Nephron progenitor cell (in vitro differentiated cells): ENCODE measurements at regions not wholly inside any gene's neighbourhood (a gene's known extent, or its start where the extent isn't known, plus 50 kb on each side); places are given as distances from the start of the nearest gene placed in this dataset.

Experiments used
- DNase-seq: peaks from one replicate; pipeline ENCODE4 v3.0.0; 2021
- H3K27ac Mint-ChIP-seq: 2 replicates; pipeline ENCODE4 v1.8.0; 2021; ENCODE audit warnings: mild to moderate bottlenecking, moderate library complexity, mixed read lengths
- H3K27me3 Mint-ChIP-seq: 2 replicates; pipeline ENCODE4 v1.8.0; 2021; ENCODE audit warnings: mild to moderate bottlenecking, low read depth, mixed read lengths; ENCODE audit not compliant: poor library complexity
- H3K36me3 Mint-ChIP-seq: 2 replicates; pipeline ENCODE4 v1.8.0; 2021; ENCODE audit warnings: low read depth, mixed read lengths
- H3K4me1 Mint-ChIP-seq: 2 replicates; pipeline ENCODE4 v1.8.0; 2021; ENCODE audit warnings: mixed read lengths
- H3K4me3 Mint-ChIP-seq: 2 replicates; pipeline ENCODE4 v1.8.0; 2021; ENCODE audit warnings: mild to moderate bottlenecking, moderate library complexity, mixed read lengths
- H3K9me3 Mint-ChIP-seq: 2 replicates; pipeline ENCODE4 v1.8.0; 2021; ENCODE audit warnings: mild to moderate bottlenecking, moderate library complexity, mixed read lengths
- TF ChIP-seq, protein P1 (sequence below): fragments of 200-600 bp; sonication (generic); IDR thresholded peaks from 2 replicates; pipeline ENCODE4 v1.5.0; 2021; ENCODE audit warnings: antibody characterized with exemption

DNA sequence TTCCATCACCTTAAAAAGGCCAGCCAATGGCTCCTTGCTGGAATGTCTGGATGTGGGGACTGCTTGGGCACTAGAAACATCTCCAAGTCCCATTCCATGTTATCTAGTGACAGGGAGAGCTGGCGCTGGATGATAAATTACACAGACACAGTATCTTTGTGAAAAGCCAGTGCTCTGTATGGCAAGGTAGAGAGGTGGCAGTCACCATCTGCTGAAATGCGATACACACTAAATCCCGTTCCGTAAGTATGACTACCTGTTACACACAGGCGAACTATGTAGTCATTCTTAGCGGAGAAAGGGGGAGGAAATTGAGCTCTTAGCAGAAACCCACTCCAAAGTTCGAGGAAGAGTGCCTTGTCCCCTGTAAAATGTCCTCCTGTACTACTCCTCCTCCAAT is 81.0 kb upstream of the MYOCD start:
- Mint-ChIP-seq H3K4me1 (peaks cover 29% of the 10 kb centered on the region), H3K27ac (no peak overlapping the region), H3K36me3 (peaks cover 10% of the 10 kb centered on the region), H3K4me3 (no peak overlapping the region), H3K27me3 (no peaks in the 10 kb centered on the region), H3K9me3 (peaks cover 28% of the 10 kb centered on the region)
- DNase-seq: no peak
- TF ChIP-seq, protein P1, sequence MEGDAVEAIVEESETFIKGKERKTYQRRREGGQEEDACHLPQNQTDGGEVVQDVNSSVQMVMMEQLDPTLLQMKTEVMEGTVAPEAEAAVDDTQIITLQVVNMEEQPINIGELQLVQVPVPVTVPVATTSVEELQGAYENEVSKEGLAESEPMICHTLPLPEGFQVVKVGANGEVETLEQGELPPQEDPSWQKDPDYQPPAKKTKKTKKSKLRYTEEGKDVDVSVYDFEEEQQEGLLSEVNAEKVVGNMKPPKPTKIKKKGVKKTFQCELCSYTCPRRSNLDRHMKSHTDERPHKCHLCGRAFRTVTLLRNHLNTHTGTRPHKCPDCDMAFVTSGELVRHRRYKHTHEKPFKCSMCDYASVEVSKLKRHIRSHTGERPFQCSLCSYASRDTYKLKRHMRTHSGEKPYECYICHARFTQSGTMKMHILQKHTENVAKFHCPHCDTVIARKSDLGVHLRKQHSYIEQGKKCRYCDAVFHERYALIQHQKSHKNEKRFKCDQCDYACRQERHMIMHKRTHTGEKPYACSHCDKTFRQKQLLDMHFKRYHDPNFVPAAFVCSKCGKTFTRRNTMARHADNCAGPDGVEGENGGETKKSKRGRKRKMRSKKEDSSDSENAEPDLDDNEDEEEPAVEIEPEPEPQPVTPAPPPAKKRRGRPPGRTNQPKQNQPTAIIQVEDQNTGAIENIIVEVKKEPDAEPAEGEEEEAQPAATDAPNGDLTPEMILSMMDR: no peak

DNA sequence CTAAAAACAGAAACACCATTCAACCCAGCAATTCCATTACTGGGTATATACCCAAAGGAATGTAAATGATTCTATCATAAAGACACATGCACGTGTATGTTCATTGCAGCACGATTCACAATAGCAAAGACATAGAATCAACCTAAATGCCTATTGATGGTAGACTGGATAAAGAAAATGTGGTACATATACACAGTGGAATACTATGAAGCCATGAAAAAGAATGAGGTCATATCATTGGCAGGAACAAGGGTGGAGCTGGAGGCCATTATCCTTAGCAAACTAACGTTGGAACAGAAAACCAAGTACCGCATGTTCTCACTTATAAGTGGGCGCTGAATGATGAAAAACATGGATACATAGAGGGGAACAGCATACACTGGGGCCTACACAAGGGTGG is 77.2 kb upstream of the MYOCD start:
- Mint-ChIP-seq H3K27ac (no peak overlapping the region), H3K4me1 (peaks cover 23% of the 10 kb centered on the region), H3K4me3 (no peak overlapping the region), H3K9me3 (peaks cover 17% of the 10 kb centered on the region), H3K36me3 (peaks cover 6% of the 10 kb centered on the region), H3K27me3 (peaks cover 5% of the 10 kb centered on the region)
- TF ChIP-seq, protein P1: no peak
- DNase-seq: no peak

DNA sequence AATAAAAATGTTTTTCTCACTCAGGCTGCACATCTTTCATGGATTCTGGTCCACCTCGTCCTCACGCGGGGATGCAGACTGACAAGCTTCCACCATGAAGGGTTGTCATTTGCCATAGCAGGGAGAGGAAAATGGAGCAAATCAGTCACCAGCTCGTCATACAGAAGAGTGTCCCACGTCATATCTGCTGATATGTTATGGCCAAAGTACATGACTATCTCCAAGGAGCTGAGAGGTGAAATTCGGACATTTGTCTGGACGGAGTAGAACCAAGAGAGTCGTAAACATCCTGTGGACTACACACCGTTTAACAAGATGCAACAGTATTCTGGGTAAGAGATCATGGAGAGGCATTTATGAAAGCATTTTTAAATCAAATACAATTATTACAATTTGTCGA is 75.3 kb upstream of the MYOCD start:
- Mint-ChIP-seq H3K27me3 (peaks cover 9% of the 10 kb centered on the region), H3K36me3 (peaks cover 13% of the 10 kb centered on the region), H3K4me1 (peaks cover 9% of the 10 kb centered on the region), H3K27ac (no peak overlapping the region), H3K9me3 (peaks cover 29% of the 10 kb centered on the region), H3K4me3 (no peak overlapping the region)
- no peak for DNase-seq
- TF ChIP-seq, protein P1: no peak

DNA sequence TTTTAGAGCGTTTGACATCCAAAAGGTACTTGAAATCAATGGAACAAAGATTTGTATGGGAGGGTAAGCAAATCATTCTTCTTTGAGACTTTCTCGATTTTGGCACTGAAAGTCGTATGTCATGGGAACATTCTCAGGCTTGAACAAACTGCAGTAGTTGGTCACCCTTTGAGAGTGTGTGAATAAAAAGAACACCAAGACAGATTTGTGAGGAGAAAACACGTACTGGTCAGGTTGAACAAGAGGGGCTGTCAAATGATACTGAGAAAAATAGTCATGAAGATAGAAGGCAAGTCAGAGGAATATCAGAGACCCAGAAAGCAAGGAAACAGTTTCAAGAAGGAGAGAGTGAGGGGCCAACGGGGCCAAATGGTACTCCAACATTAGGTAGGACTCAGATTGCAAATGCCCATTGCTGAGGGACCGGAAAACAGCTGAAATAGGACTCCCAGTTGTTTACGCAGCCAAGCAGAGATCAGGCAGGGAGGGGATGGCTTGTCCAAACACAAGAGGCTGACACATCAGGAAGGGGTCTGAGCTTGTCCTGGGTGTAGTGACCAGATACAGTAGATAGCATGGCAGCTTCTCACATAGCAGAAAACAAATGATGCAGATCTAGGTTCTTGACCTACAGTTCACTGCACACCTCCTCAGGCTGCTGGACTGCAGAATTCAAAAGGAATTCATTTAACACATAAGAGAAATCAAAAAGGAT is 74.5 kb upstream of the MYOCD start:
- Mint-ChIP-seq H3K27me3 (peaks cover 9% of the 10 kb centered on the region), H3K4me1 (peaks cover 4% of the 10 kb centered on the region), H3K9me3 (peaks cover 32% of the 10 kb centered on the region), H3K27ac (no peak overlapping the region), H3K4me3 (no peak overlapping the region), H3K36me3 (peaks cover 15% of the 10 kb centered on the region)
- peak; percentile 42 for DNase-seq
- TF ChIP-seq, protein P1: no peak

DNA sequence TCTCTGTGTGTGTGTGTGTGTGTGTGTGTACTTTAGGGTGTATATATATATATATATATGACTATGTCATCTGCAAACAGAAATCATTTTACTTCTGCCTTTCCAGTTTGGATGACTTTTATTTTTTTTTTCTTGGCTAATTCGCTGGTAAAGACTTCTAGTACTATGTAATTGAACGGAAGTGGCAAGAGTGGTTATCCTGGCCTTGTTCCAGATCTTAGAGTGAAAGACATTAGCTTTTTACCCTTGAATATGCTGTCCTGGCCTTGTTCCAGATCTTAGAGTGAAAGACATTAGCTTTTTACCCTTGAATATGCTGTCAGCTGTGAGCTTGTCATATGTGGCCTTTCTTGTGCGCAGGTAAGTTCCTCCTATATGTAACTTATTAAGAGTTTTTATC is 72.7 kb upstream of the MYOCD start:
- Mint-ChIP-seq H3K27me3 (peaks cover 14% of the 10 kb centered on the region), H3K27ac (peak overlapping the region; percentile 24), H3K4me3 (no peak overlapping the region), H3K36me3 (peaks cover 15% of the 10 kb centered on the region), H3K4me1 (peaks cover 4% of the 10 kb centered on the region), H3K9me3 (peaks cover 32% of the 10 kb centered on the region)
- TF ChIP-seq, protein P1: no peak
- no peak for DNase-seq

DNA sequence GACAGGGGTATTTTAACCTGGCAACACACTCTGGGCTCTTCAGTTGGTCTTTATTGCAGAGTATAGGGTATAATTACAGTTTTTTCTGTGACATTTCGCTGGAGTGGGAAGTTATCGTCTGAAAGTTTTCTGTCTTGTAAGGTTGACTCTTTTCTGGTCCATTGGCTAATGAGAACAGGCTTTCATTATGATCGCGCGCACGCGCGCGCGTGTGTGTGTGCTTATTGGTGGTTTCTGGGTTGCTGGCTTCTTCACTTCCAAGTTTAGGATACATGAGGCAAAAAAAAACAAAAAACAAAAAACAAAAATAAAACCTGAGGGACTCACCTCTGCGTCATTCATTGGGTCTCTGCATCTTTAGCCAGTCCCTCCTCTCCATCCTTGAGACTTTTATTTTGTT is 68.7 kb upstream of the MYOCD start:
- Mint-ChIP-seq H3K27ac (peak overlapping the region; percentile 82), H3K4me3 (no peak overlapping the region)

More for the DNA sequence above, 68.7 kb upstream of the MYOCD start:
- peaks cover 25% of the 10 kb centered on the region for H3K9me3 Mint-ChIP-seq
- TF ChIP-seq, protein P1: no peak
- peaks cover 22% of the 10 kb centered on the region for H3K4me1 Mint-ChIP-seq
- peaks cover 14% of the 10 kb centered on the region for H3K27me3 Mint-ChIP-seq
- H3K36me3 Mint-ChIP-seq: peaks cover 10% of the 10 kb centered on the region
- no peak for DNase-seq
